Stimulated activated CD4-positive, alpha-beta T cell treated with anti-CD3 and anti-CD28 coated beads, Interleukin-12 subunit alpha, Interleukin-12 subunit beta, amount 100 ng/mL, for 24 hours (primary cell): ENCODE measurements at regions not wholly inside any gene's neighbourhood (a gene's known extent, or its start where the extent isn't known, plus 50 kb on each side); places are given as distances from the start of the nearest gene placed in this dataset.

Experiments used
- DNase-seq, 2 experiments: peaks; one replicate each; pipeline ENCODE4 v3.0.0-alpha.2; 2020; ENCODE audit warnings: low read depth in 2 of 2

DNA sequence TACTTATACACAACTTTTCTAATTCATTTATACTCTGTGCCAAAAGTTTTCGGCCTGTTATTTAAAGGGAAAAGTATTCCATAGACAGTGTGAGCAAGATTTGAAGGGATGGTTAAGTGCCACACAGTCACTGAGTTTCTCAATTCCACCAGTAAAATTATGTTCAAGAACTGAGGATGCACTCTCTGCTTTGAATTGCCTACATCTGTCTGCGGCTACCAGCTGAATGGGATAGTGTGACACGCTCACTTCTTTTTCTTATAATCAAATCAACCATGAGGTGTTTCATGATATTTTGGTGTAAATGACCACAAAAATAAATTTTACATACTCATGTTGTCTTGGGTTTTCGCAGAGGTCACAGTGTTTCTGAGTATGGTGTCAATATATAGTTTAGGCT, 218.4 kb upstream of the TMEM161B start:
- no peak for DNase-seq

DNA sequence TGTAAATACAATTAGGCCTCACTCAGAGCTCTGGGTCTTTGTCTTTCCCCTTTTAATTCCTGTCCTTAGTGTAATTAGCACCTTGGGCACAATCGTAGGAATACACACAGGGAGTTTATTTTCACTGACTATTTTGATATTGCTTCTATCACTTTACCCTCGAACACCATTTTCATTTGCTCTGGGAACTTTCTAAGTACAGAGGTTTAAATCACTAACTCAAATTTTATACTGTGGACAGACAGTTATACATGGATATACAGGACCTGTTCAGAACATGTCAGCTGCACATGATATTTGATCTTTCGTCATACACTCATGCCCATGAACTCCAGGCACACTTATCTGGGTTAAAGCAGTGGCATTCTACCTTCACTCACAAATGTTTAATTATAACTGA, 217.8 kb upstream of the TMEM161B start:
- no peak for DNase-seq

DNA sequence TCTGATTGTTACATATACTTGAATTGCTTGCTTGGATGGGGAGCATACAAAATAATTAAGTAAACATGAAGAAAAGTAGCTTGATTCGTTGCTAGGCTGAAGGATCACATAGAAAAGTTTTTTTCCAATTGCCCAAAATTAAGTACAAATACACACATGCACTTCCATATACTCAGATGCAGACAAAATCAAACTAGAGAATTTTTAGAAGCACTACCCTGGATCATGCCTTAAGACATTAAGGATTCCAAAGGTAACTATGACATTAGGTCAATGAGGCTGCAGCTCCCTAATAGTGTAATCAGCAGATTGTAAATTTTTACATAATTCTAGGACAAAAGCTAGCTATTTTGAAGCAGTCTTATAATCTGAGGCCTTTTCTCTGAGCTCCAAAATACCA, 216.9 kb upstream of the TMEM161B start:
- no peak for DNase-seq

DNA sequence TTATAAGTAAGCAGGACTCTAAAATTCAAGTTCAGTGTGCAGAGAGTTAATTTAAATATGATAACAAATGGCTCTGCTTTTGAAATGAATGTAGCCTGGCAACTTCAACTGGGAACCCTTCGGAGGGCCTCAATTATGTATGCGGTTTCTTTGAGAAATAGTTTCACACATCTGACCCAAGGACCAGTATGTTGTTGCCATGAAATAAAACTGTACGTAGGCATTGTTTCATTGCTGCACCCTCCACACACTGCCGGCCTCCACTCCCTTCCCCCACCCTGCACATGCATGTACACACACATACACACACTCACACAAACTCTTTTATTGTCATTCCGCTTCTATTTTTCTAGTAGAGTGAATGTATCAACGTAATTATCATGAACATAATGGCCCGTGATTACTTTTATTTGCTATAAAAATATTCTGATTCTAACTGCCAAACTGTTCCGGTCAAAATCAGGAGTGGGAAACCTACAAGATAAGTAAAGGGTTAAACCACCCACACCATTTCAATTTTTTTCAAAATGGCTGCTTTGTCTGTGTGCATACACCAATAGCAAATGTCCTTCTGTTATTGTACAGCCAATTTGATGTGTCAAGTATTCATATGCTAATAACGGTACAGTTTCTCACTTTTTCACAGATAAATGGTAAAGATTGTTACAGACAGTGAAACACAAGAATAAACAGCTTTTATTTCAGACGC, 215.5 kb upstream of the TMEM161B start:
- DNase-seq: no peak

DNA sequence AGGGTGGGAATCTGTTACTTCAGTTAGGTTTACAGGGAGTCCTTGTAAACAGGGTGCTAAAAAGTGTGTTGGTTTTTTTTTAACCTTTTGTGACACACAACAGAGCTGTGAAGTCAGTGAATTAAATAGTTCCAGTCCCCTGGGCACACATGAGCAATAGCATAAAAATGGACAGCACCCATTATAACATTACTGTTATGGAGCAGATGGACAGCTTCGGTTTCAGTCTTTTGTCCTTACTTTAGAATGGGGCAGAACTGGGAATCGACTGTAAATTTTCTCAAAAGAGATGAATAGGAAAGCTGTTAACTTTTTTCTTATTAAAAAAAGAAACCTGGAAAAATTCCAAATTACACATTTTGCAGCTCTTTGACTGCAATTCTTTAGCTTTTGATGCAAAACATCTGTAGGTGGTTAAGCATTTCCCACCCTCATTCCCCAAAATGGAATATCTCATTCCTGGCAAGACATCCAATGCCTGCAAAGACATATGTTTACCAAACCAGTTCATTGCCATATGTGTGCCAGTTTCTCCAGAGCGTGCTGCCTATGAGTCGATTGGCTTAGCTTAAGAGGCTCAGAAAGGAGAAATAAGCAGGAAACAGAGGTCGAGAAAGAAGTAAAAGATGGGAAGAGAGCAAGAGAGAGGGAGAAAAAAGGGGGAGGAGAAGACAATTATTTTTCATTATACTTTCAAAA, 212.3 kb upstream of the TMEM161B start:
- no peak for DNase-seq

DNA sequence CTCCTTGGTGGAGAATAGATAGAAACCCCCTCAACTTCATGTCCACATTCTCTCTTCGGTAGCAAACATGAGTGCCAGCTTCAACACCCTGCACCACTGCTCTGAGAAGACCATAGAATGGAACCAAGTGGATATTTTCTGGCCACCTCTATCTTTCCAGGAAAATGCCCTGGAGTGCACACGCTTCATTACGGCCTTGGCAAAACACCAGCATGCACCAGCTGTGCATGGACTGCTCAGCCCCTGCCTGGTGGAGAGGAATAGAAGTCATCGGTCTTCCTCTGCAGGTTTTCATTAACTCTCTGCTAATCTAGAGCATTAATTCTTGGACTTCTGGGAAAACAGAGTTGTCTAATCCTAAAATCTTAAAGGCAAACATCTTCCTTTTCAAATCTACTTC, 211.6 kb upstream of the TMEM161B start:
- DNase-seq: no peak

DNA sequence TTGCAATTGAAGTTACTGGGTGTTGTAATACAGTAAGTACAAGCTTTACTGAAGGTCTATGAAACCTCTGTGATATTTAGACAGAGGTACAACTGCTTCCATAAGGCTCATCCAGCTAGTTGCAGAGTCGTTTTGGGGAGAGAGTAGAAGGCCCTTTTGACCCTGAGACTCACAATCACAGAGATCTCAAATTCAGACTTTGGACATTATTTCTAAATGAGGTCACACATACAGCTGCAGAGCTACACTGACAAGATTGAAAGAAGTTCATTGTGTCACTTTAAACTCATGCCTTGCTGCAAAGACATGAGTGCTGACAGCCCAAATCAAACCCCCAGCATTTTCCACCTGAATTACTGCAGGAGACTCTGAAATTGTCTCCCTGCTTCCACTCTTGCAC, 205.9 kb upstream of the TMEM161B start:
- no peak for DNase-seq

DNA sequence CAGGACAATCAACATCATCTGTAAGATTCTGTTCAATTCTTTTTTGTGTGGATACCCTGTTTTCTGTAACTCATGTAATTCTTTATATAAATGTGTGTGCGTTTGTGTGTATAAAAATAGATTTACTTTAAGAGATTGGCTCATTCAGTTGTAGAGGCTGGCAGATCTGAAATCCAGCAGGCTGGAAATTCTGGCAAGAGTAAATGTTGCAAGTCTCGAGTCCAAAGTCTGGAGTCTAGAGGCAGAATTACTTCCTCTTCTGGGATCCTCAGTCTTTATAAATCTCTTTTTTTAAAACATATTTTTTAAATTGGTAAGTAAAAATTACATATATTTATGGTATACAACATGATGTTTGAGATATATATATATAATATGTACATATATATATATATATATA, 202.1 kb upstream of the TMEM161B start:
- no peak for DNase-seq

DNA sequence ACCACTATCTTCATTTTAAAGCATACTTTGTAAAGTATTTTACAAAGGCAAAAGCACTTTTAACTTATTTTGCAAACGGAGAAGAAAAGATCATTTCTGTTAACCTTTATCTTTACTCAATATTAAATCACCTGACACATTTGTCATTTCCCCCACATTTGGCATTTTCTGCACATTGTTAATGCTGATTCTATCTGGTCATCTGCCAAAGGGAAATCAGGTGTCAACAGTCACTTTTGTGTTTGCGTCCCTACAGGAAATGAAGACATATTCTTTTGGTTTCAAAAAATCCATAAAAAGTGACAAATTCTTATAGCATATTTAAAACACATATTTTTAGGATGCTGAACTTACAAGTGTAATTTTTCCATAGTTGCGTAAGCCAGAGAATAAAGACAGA, 191.3 kb upstream of the TMEM161B start:
- DNase-seq: no peak

DNA sequence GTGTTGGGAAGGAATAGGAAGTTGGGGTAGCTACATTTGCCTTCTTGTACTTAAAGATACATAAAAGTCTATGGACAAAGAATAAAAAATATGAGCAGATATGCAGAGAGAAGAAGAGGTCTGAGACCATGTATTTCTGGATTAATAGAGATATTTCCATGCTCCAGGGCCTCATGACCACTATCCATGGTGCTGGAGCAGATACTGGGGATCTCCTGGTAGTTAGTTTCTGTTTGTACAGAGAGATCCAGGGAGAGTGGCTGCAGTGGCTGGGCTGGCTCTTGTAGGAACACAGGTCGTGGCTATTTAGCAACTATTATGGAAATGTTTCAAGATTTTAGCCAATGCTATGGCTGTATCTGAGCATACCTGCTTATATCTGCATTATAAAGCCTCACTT, 184.2 kb upstream of the TMEM161B start:
- DNase-seq: no peak

DNA sequence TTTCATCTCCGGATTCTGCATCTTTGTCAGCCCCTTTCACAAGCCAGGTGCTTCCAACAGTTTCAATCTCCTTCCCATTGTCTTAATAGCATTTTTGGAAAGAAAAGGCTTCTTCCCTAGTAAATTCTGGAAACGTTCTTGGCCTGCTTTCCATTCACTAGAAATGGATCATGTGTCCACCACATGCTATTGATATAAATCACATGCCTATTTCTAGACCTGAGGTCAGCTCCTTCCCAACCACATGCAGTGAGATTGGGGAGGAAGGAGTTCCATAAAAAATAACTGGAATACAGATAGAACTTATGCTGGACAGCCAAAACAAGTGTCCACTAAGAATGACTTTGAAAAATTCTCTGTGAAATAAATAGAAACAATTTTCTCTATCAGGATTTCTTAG, 181.6 kb upstream of the TMEM161B start:
- no peak for DNase-seq

DNA sequence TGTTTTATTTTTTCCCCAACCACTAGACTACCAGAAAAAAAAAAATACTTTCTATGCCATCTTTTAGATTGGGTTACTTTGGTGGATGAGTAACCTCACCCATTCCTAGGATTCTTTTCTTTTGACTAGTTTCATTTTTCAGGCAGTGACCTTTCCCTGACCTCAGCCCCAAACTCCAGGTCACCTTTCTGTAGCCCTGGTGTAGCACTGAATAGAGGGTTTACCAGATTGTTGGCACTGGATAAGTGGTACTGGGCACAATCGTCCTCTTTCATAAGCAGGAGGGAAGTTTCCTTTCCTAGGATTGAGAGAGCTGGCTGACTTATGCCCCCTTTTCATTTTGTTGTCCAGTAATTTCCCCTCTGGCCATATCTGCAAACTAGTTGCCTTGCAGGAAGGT, 169.4 kb upstream of the TMEM161B start:
- DNase-seq: no peak

DNA sequence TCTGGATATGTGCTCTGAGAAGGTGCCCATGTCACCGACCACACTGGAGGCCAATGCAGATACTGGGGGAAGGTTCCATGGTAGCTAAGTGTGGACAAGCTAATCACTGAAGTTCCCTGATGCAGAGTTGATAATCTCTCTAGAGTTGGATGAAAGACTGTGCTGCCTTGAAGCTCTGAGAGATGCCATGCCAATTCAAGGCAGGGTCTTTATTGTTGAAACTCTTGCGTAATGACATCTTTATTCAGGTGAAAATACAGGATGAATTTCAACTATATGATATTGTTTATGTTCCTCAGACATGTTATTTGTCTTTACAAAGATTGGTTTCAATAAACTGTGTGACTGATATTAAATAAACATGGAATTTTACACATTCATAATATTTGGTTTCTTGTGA, 167.6 kb upstream of the TMEM161B start:
- DNase-seq: no peak

DNA sequence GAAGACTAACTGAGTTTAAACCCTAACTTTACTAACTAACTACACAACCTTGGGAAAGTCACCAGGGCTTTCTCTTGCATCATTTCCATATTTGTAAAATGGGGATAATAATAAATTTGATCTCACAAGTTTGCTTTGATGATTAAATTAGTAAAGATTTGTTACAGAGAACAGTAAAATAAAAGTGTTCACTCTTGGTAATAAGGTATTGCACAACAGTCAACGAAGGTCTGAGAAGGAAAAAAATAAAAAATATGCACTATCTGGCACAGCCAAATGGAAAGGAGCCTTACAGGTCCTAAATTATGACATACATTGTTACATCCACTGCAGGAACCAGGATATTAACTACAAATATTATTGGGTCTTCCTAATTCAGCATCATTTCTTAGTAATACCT, 160.0 kb upstream of the TMEM161B start:
- DNase-seq: no peak

DNA sequence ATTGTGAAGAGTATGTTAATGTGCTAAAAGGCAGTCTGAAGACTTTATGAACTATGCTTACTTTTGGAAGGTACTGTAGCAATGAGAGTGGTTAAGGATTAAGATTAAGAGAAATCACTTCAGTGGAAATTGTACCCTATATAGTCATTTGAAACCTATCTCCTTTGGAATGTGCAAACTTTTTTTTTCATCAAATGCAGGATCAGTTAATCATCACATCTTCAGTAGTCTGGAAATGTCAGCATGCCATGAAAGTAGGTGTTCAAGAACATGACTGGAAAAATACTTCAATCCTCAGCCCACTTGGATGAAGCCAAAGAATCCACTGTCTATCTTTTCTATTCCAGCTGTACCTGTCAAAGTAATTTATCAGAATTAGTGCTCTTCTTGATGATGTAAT, 157.8 kb upstream of the TMEM161B start:
- no peak for DNase-seq

DNA sequence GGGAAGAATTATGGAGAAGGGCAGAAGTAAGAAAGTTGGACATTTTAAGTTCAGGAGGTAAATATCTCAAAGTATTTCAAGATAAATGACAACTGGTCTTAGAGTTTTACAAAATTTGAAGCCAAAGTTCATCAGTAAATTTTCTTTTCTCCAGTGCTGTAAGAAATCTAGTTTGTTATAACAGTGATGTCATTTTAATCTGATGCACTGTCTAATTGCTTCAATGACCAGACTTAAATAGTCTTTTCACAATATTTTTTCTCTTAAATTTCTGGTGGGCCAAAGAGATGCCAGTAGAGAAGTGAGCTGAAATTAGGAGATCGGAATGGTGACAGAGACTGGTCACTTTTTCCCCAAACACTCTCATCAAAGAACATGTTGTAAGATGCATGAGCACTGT, 156.5 kb upstream of the TMEM161B start:
- no peak for DNase-seq

DNA sequence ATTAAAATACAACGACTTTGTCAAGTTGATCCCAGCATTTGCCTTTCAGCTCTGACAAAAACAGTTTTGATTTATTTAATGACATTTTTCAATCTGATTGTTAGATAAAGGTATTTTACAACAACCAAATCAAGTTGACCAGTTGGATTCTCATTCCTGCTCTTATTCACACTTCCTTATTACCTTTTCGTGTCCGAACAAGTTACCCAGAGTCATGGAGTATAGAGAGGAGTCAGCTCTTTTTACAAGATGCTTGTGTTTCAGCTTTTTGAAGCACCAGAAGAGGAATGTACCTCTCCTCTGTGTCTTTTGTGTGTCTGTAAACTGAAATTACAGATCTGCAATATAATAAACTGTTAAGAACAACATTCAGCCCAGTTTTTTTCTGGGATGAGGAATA, 151.3 kb upstream of the TMEM161B start:
- no peak for DNase-seq

DNA sequence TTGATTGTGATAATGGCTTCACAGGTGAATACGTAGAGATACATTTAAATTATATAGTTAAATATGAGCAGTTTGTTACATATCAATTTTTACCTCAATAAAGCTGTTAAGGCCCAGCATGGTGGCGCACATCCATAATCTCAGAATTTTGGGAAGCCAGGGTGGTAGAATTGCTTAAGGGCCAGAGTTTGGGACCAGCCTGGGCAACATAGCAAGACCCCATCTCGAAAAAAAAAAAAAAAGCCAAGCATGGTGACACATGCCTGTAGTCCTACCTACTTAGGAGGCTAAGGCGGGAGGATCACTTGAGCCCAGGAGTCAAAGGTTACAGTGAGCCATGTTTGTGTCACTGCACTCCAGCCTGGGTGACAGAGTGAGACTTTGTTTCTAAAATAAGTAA, 138.7 kb upstream of the TMEM161B start:
- no peak for DNase-seq

DNA sequence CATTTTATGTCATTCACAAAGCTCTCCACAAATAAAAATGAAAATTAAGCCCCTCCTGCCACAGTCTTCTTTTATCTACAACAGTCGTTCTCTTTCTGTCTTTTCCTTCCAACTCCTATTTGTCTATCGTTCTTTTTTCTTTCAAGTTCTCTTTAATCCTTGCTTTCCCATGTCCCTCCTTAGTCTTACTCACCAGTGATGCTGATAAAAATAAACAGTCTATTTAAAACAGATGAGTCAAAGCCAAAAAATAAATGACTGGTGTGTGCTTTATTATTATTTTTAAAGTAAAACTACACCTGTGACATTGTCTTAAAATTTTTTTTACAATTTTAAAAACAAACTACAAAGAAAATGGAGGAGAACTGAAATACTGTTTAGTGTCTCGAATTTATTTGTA, 137.1 kb upstream of the TMEM161B start:
- no peak for DNase-seq

DNA sequence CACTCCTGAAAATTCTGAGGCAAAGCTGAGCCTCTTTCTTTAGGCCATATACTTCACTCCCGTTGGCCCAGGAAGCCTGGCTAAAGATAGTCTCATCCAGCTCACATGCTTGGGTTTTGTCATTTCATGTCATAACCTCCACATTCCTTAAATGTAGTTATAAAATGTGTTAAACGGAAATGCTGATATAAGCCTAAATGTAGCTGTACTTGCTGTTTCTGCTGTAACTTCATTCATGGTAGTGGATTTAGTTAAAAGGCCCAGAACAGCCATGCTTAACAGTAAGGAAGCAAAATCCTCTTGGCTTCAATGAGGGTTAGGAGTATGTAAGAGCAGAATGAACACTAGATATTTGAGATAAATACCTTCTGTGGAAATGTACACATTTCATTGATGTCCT, 135.8 kb upstream of the TMEM161B start:
- no peak for DNase-seq

DNA sequence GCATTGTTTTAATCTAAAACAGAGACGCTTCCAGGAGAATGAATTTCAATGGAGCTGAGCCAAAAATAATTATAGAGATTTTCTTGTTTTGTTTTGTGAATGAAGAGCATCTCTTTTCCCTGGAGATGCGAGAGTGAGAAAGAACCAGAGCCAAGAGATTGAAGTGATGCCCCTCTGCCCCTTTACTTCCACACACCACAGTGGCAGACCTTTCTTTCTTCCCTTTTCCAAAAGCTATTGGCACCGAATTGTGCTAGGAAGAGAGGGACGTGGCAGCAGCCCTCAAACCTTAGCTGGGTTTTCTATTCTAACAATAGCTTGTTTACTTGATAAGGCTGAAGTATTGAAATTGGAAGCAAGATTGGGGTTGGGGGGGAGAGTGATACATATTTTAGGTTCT, 133.0 kb upstream of the TMEM161B start:
- DNase-seq: no peak

DNA sequence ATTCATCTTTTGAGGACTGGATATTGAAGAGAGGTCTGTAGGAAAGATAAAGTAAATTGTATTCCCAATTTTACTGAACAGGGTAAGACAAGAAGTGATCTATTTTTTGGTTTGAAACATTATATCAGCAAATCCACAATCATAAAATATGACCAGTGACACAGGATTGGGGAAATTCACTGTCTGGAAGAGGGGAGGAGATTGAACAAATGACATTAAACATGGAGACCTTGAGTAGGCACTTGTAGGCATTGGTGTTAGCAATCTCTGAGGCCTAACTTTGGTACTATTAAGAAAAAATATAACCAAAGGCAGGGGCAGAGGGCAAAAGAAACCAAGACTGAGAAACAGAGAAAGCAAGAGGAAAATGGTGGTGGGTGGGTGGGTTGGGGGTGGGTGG, 132.6 kb upstream of the TMEM161B start:
- no peak for DNase-seq

DNA sequence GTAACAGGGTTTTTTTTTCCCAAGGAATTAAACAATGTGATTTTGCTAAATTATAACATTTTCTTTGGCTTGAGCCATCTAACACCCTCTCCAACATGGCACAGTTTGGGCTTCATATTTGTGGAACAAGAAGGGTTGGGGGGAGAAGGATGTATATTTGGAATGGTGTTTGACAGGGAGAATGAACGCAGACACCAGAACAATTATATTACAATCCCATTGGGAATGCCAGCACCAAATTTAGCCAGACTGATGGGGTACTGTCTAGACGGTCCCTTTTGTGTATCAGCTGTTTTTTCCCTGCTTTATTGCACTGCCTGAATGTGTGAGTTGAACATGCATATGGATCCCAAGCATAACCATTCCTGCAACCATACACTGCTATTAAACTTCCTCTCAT, 130.9 kb upstream of the TMEM161B start:
- no peak for DNase-seq

DNA sequence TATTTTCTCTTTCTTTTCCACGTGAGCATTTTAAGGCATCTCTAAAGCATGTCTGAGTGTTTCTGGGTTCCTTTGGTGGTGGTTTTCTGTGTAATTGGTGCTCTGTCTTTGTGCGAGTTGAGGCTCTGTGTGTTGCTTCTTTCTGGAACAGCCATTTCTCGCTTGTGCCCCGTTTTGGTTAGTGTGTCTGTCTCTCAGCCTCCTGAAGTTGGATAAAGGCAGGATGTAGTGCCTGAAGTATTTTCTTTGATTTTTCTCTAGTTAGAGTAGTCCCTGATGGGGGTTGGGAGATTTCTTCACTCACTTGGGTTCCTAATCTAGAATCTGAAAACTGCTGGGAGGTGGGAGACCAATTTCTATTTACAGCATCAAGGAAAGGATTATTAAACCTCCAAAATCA, 129.7 kb upstream of the TMEM161B start:
- DNase-seq: no peak
